SK-N-SH (cell line): ENCODE measurements at regions not wholly inside any gene's neighbourhood (a gene's known extent, or its start where the extent isn't known, plus 50 kb on each side); places are given as distances from the start of the nearest gene placed in this dataset.

Source experiments
- CTCF ChIA-PET: fragments of 300-600, 350-600 bp; formaldehyde crosslinking; extraction: SDS; loops from one replicate; lab custom pipeline; 2021; lab: Yijun Ruan, JAX
- POLR2A ChIA-PET: fragments of 350-600 bp; sonication (Branson Sonifier 250); formaldehyde crosslinking; extraction: SDS; loops from one replicate; lab custom pipeline; 2020; ENCODE audit warnings: antibody characterized with exemption, inconsistent platforms; lab: Yijun Ruan, JAX
- DNase-seq: peaks from one replicate; pipeline ENCODE4 v3.0.0; 2012
- H2AFZ ChIP-seq: fragments of 200-600 bp; sonication (generic); 2 replicates; pipeline ENCODE4 v1.8.1; 2016; ENCODE audit warnings: antibody characterized with exemption, mild to moderate bottlenecking, low read depth
- H3F3A ChIP-seq: fragments of 200-600 bp; sonication (generic); replicated peaks from 2 replicates; pipeline ENCODE3; 2016; ENCODE audit warnings: antibody characterized with exemption, mild to moderate bottlenecking; ENCODE audit not compliant: insufficient read depth
- H3K27ac ChIP-seq, 2 experiments: fragments of 200-500 bp in 1 of 2; fragments of 200-600 bp in 1 of 2; sonication (Bioruptor generic) in 1 of 2; sonication (generic), shearing (Covaris generic) in 1 of 2; 2 replicates each; pipeline versions ENCODE4 v1.5.1 to v1.6.1; 2014 to 2016; ENCODE audit warnings: low read depth in 2 of 2, inconsistent platforms in 1 of 2, low read length in 1 of 2, mild to moderate bottlenecking in 1 of 2, mixed read lengths in 1 of 2
- H3K27me3 ChIP-seq: fragments of 200-600 bp; sonication (generic), shearing (Covaris generic); 2 replicates; pipeline ENCODE4 v1.6.1; 2016; ENCODE audit warnings: mixed run types; ENCODE audit not compliant: insufficient read depth
- H3K36me3 ChIP-seq, 2 experiments: fragments of 200-500 bp in 1 of 2; fragments of 200-600 bp in 1 of 2; sonication (Bioruptor generic) in 1 of 2; sonication (generic) in 1 of 2; replicated peaks in 1 of 2; 2 replicates each; pipeline versions ENCODE3 to v1.5.1; 2014 to 2016; ENCODE audit warnings: low read length in 1 of 2, mild to moderate bottlenecking in 1 of 2; ENCODE audit not compliant: insufficient read depth in 2 of 2, control insufficient read depth in 1 of 2
- H3K4me1 ChIP-seq, 2 experiments: fragments of 200-500 bp in 1 of 2; fragments of 200-600 bp in 1 of 2; sonication (Bioruptor generic) in 1 of 2; sonication (generic), shearing (Covaris generic) in 1 of 2; 2 replicates each; pipeline versions ENCODE4 v1.5.1 to v1.6.1; 2014 to 2016; ENCODE audit warnings: low read depth in 1 of 2, low read length in 1 of 2, mixed run types in 1 of 2; ENCODE audit not compliant: insufficient read depth in 2 of 2, control insufficient read depth in 1 of 2
- H3K4me2 ChIP-seq: fragments of 200-600 bp; sonication (generic), shearing (Covaris generic); 2 replicates; pipeline ENCODE4 v1.6.1; 2017; ENCODE audit warnings: mixed run types
- H3K4me3 ChIP-seq, 2 experiments: fragments of 200-500 bp in 1 of 2; fragments of 200-600 bp in 1 of 2; sonication (Bioruptor generic) in 1 of 2; sonication (generic), shearing (Covaris generic) in 1 of 2; 2 replicates each; pipeline versions ENCODE4 v1.5.1 to v1.8.1; 2014 to 2016; ENCODE audit warnings: low read depth in 2 of 2, inconsistent platforms in 1 of 2, low read length in 1 of 2, mild to moderate bottlenecking in 1 of 2, mixed read lengths in 1 of 2, moderate library complexity in 1 of 2
- H3K79me2 ChIP-seq: fragments of 200-600 bp; sonication (generic); 2 replicates; pipeline ENCODE4 v1.8.1; 2017; ENCODE audit warnings: mild to moderate bottlenecking; ENCODE audit not compliant: insufficient read depth
- H3K9ac ChIP-seq: fragments of 200-600 bp; sonication (generic); 2 replicates; pipeline ENCODE4 v1.6.1; 2017; ENCODE audit warnings: mixed run types
- H3K9me2 ChIP-seq: fragments of 200-600 bp; sonication (generic); 2 replicates; pipeline ENCODE4 v1.6.1; 2017; ENCODE audit warnings: mixed run types
- H3K9me3 ChIP-seq: fragments of 200-600 bp; sonication (generic); 2 replicates; pipeline ENCODE4 v1.6.1; 2017; ENCODE audit warnings: mixed run types, mild to moderate bottlenecking, moderate library complexity
- H4K20me1 ChIP-seq: fragments of 200-600 bp; sonication (generic); 2 replicates; pipeline ENCODE4 v1.6.1; 2017; ENCODE audit warnings: mild to moderate bottlenecking, mixed run types; ENCODE audit not compliant: insufficient read depth
- CHD2 ChIP-seq: fragments of 150-350 bp; IDR thresholded peaks from 2 replicates; pipeline ENCODE4 v1.6.1; 2018; ENCODE audit warnings: low read length; ENCODE audit not compliant: partially characterized antibody
- CTCF ChIP-seq: fragments of 200-600 bp; sonication (generic); IDR thresholded peaks from 2 replicates; pipeline ENCODE4 v1.6.1; 2017; ENCODE audit warnings: antibody characterized with exemption, mild to moderate bottlenecking, moderate library complexity
- FOXJ3 ChIP-seq: sonication (generic); formaldehyde crosslinking; IDR thresholded peaks from 2 replicates; pipeline ENCODE4 v1.5.1; 2020; ENCODE audit warnings: mild to moderate bottlenecking, missing genetic modification reagents
- MXI1 ChIP-seq: IDR thresholded peaks from 2 replicates; pipeline ENCODE4 v1.6.1; 2012; ENCODE audit warnings: mild to moderate bottlenecking, low read depth, low read length, improper control_type of control experiment
- NFIC ChIP-seq: IDR thresholded peaks from 2 replicates; pipeline ENCODE4 v1.4.0; 2012; ENCODE audit warnings: borderline replicate concordance
- NRF1 ChIP-seq: IDR thresholded peaks from 2 replicates; pipeline ENCODE4 v1.6.1; 2012; ENCODE audit warnings: low read depth, mild to moderate bottlenecking, low read length
- PBX3 ChIP-seq: IDR thresholded peaks from 2 replicates; pipeline ENCODE4; 2012
- POLR2AphosphoS5 ChIP-seq: IDR thresholded peaks from 2 replicates; pipeline ENCODE4 v1.6.1; 2012; ENCODE audit warnings: low read depth, low read length
- RAD21 ChIP-seq: IDR thresholded peaks from 2 replicates; pipeline ENCODE4 v1.6.1; 2012; ENCODE audit warnings: mild to moderate bottlenecking, low read length
- RFX5 ChIP-seq: IDR thresholded peaks from 2 replicates; pipeline ENCODE4 v1.6.1; 2012; ENCODE audit warnings: mild to moderate bottlenecking, improper control_type of control experiment, low read length
- SIN3A ChIP-seq: IDR thresholded peaks from 2 replicates; pipeline ENCODE4 v1.6.1; 2012; ENCODE audit warnings: low read depth, mild to moderate bottlenecking, low read length, moderate library complexity, borderline replicate concordance
- SMC3 ChIP-seq: IDR thresholded peaks from 2 replicates; pipeline ENCODE4 v1.6.1; 2012; ENCODE audit warnings: low read depth, low read length, improper control_type of control experiment
- TAF1 ChIP-seq: IDR thresholded peaks from 2 replicates; pipeline ENCODE4 v1.6.1; 2012; ENCODE audit warnings: low read depth, mild to moderate bottlenecking, low read length, moderate library complexity, borderline replicate concordance
- TCF12 ChIP-seq: IDR thresholded peaks from 2 replicates; pipeline ENCODE4 v1.4.0; 2012
- USF2 ChIP-seq: fragments of 150-350 bp; IDR thresholded peaks from 2 replicates; pipeline ENCODE4 v1.6.1; 2017; ENCODE audit warnings: antibody characterized with exemption, low read length, low read depth, borderline replicate concordance
- YY1 ChIP-seq: IDR thresholded peaks from 2 replicates; pipeline ENCODE4 v1.4.0; 2012; ENCODE audit warnings: low read depth, mild to moderate bottlenecking
- ZBTB33 ChIP-seq: IDR thresholded peaks from 2 replicates; pipeline ENCODE4 v1.4.0; 2012; ENCODE audit warnings: low read depth, borderline replicate concordance
- WGBS: methylation state at CpG from one replicate; pipeline ENCODE4 v1.1.6; 2017; ENCODE audit warnings: low lambda C conversion rate; 5-methylcytosine and 5-hydroxymethylcytosine counted together
- TF ChIP-seq, protein P1 (sequence below): fragments of 150-350 bp; IDR thresholded peaks from 2 replicates; pipeline ENCODE4 v1.6.1; 2016; ENCODE audit warnings: mild to moderate bottlenecking, low read depth, low read length
- TF ChIP-seq, protein P2 (sequence below): IDR thresholded peaks from 2 replicates; pipeline ENCODE4 v1.6.1; 2012; ENCODE audit warnings: mild to moderate bottlenecking, low read depth, low read length, moderate library complexity
- TF ChIP-seq, protein P3 (sequence below): IDR thresholded peaks from 2 replicates; pipeline ENCODE4 v1.4.0; 2012; ENCODE audit warnings: low read depth

DNA sequence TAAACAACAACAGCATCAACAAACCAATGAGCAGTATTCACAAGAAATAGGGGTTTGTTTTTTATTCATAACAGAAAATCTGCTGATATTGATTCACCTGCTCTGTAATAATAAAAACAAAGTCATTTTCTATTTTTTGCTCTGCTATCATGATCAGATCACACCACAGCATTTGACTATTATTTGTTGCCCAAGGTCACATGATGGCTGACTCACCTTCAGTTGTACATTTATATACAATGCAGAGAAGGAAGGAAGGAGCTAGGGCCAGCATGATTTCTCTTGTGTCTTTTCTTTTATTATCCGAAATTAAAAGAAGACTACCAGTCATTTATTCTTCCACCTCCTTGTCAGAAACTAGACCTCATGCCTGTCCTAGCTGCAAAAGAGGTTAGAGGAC is 1427.7 kb upstream of the CELF4 start:
- no peak overlapping the region for H3K27ac ChIP-seq
- no peaks in the 10 kb centered on the region for H3K36me3 ChIP-seq
- no peaks in the 10 kb centered on the region for H3K4me1 ChIP-seq
- ChIA-PET CTCF (no interaction called here), POLR2A (no interaction called here)
- no peak overlapping the region for H2AFZ ChIP-seq
- H4K20me1 ChIP-seq: no peaks in the 10 kb centered on the region
- no peak for DNase-seq
- TF ChIP-seq FOXJ3 (CRISPR knock-in tag) (no peak), PBX3 (no peak), CHD2 (no peak), USF2 (no peak), RAD21 (no peak), MXI1 (no peak), SMC3 (no peak), POLR2AphosphoS5 (no peak), TCF12 (no peak), NRF1 (no peak), ZBTB33 (no peak), NFIC (no peak), CTCF (no peak), SIN3A (no peak), TAF1 (no peak), YY1 (no peak), RFX5 (no peak)
- TF ChIP-seq, protein P1, sequence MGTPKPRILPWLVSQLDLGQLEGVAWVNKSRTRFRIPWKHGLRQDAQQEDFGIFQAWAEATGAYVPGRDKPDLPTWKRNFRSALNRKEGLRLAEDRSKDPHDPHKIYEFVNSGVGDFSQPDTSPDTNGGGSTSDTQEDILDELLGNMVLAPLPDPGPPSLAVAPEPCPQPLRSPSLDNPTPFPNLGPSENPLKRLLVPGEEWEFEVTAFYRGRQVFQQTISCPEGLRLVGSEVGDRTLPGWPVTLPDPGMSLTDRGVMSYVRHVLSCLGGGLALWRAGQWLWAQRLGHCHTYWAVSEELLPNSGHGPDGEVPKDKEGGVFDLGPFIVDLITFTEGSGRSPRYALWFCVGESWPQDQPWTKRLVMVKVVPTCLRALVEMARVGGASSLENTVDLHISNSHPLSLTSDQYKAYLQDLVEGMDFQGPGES: no peak
- TF ChIP-seq, protein P2, sequence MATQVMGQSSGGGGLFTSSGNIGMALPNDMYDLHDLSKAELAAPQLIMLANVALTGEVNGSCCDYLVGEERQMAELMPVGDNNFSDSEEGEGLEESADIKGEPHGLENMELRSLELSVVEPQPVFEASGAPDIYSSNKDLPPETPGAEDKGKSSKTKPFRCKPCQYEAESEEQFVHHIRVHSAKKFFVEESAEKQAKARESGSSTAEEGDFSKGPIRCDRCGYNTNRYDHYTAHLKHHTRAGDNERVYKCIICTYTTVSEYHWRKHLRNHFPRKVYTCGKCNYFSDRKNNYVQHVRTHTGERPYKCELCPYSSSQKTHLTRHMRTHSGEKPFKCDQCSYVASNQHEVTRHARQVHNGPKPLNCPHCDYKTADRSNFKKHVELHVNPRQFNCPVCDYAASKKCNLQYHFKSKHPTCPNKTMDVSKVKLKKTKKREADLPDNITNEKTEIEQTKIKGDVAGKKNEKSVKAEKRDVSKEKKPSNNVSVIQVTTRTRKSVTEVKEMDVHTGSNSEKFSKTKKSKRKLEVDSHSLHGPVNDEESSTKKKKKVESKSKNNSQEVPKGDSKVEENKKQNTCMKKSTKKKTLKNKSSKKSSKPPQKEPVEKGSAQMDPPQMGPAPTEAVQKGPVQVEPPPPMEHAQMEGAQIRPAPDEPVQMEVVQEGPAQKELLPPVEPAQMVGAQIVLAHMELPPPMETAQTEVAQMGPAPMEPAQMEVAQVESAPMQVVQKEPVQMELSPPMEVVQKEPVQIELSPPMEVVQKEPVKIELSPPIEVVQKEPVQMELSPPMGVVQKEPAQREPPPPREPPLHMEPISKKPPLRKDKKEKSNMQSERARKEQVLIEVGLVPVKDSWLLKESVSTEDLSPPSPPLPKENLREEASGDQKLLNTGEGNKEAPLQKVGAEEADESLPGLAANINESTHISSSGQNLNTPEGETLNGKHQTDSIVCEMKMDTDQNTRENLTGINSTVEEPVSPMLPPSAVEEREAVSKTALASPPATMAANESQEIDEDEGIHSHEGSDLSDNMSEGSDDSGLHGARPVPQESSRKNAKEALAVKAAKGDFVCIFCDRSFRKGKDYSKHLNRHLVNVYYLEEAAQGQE: no peak
- TF ChIP-seq, protein P3, sequence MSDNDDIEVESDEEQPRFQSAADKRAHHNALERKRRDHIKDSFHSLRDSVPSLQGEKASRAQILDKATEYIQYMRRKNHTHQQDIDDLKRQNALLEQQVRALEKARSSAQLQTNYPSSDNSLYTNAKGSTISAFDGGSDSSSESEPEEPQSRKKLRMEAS: no peak
- H3K79me2 ChIP-seq: no peaks in the 10 kb centered on the region
- H3K27me3 ChIP-seq: no peaks in the 10 kb centered on the region
- H3K9me2 ChIP-seq: no peaks in the 10 kb centered on the region
- no peak overlapping the region for H3K4me2 ChIP-seq
- no peak overlapping the region for H3K4me3 ChIP-seq
- no peaks in the 10 kb centered on the region for H3K9me3 ChIP-seq
- no peaks in the 10 kb centered on the region for H3F3A ChIP-seq
- WGBS: 8% methylated on average over 1 of the region's 1 CpG
- H3K9ac ChIP-seq: no peak overlapping the region
